Osteocyte (in vitro differentiated cells): ENCODE measurements at regions not wholly inside any gene's neighbourhood (a gene's known extent, or its start where the extent isn't known, plus 50 kb on each side); places are given as distances from the start of the nearest gene placed in this dataset.

ENCODE experiments used
- DNase-seq: peaks from one replicate; pipeline ENCODE4 v3.0.0; 2021; ENCODE audit warnings: mixed read lengths; ENCODE audit not compliant: unreplicated experiment; ENCODE audit errors: extremely low spot score
- H3K27ac Mint-ChIP-seq: one replicate; pipeline ENCODE4 v1.8.0; 2021; ENCODE audit warnings: mild to moderate bottlenecking, mixed read lengths; ENCODE audit not compliant: unreplicated experiment
- H3K27me3 Mint-ChIP-seq: one replicate; pipeline ENCODE4 v1.8.0; 2021; ENCODE audit warnings: mixed read lengths; ENCODE audit not compliant: unreplicated experiment
- H3K36me3 Mint-ChIP-seq: one replicate; pipeline ENCODE4 v1.8.0; 2021; ENCODE audit warnings: mixed read lengths; ENCODE audit not compliant: unreplicated experiment
- H3K4me1 Mint-ChIP-seq: one replicate; pipeline ENCODE4 v1.8.0; 2021; ENCODE audit warnings: mixed read lengths; ENCODE audit not compliant: unreplicated experiment
- H3K4me3 Mint-ChIP-seq: one replicate; pipeline ENCODE4 v1.8.0; 2021; ENCODE audit warnings: mild to moderate bottlenecking, moderate library complexity, mixed read lengths; ENCODE audit not compliant: unreplicated experiment
- H3K9me3 Mint-ChIP-seq: one replicate; pipeline ENCODE4 v1.8.0; 2021; ENCODE audit warnings: mixed read lengths; ENCODE audit not compliant: unreplicated experiment
- CTCF ChIP-seq: fragments of 200-600 bp; sonication (generic); IDR thresholded peaks from 2 replicates; pipeline ENCODE4 v1.5.0; 2021; ENCODE audit warnings: antibody characterized with exemption, mild to moderate bottlenecking, moderate library complexity

- Mint-ChIP-seq H3K9me3 (no peaks in the 10 kb centered on the region), H3K27ac (no peak overlapping the region), H3K4me3 (no peak overlapping the region), H3K36me3 (no peaks in the 10 kb centered on the region), H3K27me3 (peaks cover 44% of the 10 kb centered on the region), H3K4me1 (no peaks in the 10 kb centered on the region)
- DNase-seq: no peak
- no peak for TF ChIP-seq CTCF
These were observed 198.1 kb downstream of the SEC23A start for GRCh38 chr14:38904959-38905358.

- H3K4me1 Mint-ChIP-seq: no peaks in the 10 kb centered on the region
- H3K4me3 Mint-ChIP-seq: no peak overlapping the region
- H3K9me3 Mint-ChIP-seq: no peaks in the 10 kb centered on the region
- H3K36me3 Mint-ChIP-seq: no peaks in the 10 kb centered on the region
- TF ChIP-seq CTCF: no peak
- no peak overlapping the region for H3K27ac Mint-ChIP-seq
- DNase-seq: no peak
- H3K27me3 Mint-ChIP-seq: peaks cover 44% of the 10 kb centered on the region
These were observed 201.2 kb downstream of the SEC23A start for GRCh38 chr14:38901791-38902190.

GRCh38 chr14:38900887-38901286 is 202.1 kb downstream of the SEC23A start:
- Mint-ChIP-seq H3K4me1 (no peaks in the 10 kb centered on the region), H3K27me3 (peaks cover 39% of the 10 kb centered on the region), H3K36me3 (no peaks in the 10 kb centered on the region), H3K9me3 (no peaks in the 10 kb centered on the region), H3K27ac (no peak overlapping the region), H3K4me3 (no peak overlapping the region)
- no peak for TF ChIP-seq CTCF
- DNase-seq: no peak

- Mint-ChIP-seq H3K4me3 (no peak overlapping the region), H3K4me1 (no peaks in the 10 kb centered on the region), H3K36me3 (no peaks in the 10 kb centered on the region), H3K27me3 (peaks cover 24% of the 10 kb centered on the region), H3K27ac (no peak overlapping the region), H3K9me3 (no peaks in the 10 kb centered on the region)
- TF ChIP-seq CTCF: no peak
- no peak for DNase-seq
These were observed 215.3 kb downstream of the SEC23A start for GRCh38 chr14:38887696-38888095.

GRCh38 chr14:38884109-38884508 is 218.9 kb downstream of the SEC23A start:
- no peaks in the 10 kb centered on the region for H3K36me3 Mint-ChIP-seq
- H3K27ac Mint-ChIP-seq: no peak overlapping the region
- no peaks in the 10 kb centered on the region for H3K9me3 Mint-ChIP-seq
- no peak for DNase-seq
- H3K4me1 Mint-ChIP-seq: no peaks in the 10 kb centered on the region
- H3K4me3 Mint-ChIP-seq: no peak overlapping the region
- no peak for TF ChIP-seq CTCF
- peaks cover 14% of the 10 kb centered on the region for H3K27me3 Mint-ChIP-seq
